ENCODE measurements at regions not wholly inside any gene's neighbourhood (a gene's known extent, or its start where the extent isn't known, plus 50 kb on each side); places are given as distances from the start of the nearest gene placed in this dataset.

DNA sequence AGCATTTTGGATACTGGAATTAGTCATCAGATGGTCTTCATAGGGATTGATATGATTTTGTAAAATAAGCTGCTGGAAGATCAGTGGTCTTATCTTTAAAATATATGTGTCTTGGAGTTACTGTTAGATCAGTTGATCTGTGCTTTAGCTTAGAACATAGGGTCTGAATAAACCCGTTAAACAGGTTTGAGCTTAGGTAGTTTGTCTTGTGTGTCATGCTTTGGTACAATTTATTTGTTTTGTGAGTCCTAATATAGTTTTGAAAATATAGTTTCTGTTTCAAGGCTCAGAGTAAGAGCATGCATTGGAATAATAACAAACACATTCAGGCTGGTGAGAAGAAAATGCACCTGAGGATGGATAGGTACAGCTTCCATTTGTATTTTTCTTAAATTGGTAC, 505.0 kb downstream of the SLC16A7 start:
- Histone ChIP-seq H3K4me3 (no peak overlapping the region), H3K36me3 (no peaks in the 10 kb centered on the region), H3K4me1 (peaks cover 0 to 17% (median 3%) of the 10 kb centered on the region in 3 donors), H3K27ac (peak overlapping the region in 2 of 4 donors; percentile 48 to 55), H3K27me3 (no peaks in the 10 kb centered on the region), H3K9me3 (peaks cover 0 to 7% (median 6%) of the 10 kb centered on the region in 3 donors)
- intact Hi-C loops (cut with DNase I) = no loop called here
- 42 to 44% methylated on average over 1 of the region's 1 CpG for WGBS, 2 donors
- DNase-seq = no peak
- TF ChIP-seq POLR2A (IDR thresholded peaks at IDR 0.05) = no peak
- TF ChIP-seq, protein P1, sequence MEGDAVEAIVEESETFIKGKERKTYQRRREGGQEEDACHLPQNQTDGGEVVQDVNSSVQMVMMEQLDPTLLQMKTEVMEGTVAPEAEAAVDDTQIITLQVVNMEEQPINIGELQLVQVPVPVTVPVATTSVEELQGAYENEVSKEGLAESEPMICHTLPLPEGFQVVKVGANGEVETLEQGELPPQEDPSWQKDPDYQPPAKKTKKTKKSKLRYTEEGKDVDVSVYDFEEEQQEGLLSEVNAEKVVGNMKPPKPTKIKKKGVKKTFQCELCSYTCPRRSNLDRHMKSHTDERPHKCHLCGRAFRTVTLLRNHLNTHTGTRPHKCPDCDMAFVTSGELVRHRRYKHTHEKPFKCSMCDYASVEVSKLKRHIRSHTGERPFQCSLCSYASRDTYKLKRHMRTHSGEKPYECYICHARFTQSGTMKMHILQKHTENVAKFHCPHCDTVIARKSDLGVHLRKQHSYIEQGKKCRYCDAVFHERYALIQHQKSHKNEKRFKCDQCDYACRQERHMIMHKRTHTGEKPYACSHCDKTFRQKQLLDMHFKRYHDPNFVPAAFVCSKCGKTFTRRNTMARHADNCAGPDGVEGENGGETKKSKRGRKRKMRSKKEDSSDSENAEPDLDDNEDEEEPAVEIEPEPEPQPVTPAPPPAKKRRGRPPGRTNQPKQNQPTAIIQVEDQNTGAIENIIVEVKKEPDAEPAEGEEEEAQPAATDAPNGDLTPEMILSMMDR (IDR thresholded peaks at IDR 0.05) = no peak

DNA sequence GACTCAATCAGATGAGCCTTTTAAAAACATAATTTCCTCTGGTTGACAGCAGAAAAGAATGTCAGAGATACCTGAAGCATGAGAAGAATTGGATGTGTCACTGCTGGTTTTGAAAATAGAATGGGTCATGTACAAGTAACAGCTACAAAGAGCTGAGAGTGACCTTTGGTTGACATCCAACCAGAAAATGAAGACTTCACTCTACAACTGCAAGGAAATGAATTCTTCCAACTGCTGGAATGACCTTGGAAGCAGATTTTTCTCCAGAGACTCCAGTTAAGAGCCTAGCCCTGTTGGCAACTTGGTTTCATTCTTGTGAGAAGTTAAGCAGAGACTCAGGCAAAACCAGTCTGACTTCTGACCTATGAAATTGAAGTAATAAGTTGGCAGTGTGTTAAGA, 505.9 kb downstream of the SLC16A7 start:
- no peak for DNase-seq
- H3K4me1 ChIP-seq = peaks cover 0 to 17% (median 3%) of the 10 kb centered on the region in 3 donors
- peaks cover 0 to 7% (median 6%) of the 10 kb centered on the region in 3 donors for H3K9me3 ChIP-seq
- peak overlapping the region in 3 of 4 donors; percentile 22 to 55 (median 48) for H3K27ac ChIP-seq
- H3K36me3 ChIP-seq = no peaks in the 10 kb centered on the region
- no peaks in the 10 kb centered on the region for H3K27me3 ChIP-seq
- intact Hi-C loops (cut with DNase I) = no loop called here
- TF ChIP-seq, protein P1 (IDR thresholded peaks at IDR 0.05) = no peak
- TF ChIP-seq POLR2A (IDR thresholded peaks at IDR 0.05) = no peak
- no peak overlapping the region for H3K4me3 ChIP-seq

DNA sequence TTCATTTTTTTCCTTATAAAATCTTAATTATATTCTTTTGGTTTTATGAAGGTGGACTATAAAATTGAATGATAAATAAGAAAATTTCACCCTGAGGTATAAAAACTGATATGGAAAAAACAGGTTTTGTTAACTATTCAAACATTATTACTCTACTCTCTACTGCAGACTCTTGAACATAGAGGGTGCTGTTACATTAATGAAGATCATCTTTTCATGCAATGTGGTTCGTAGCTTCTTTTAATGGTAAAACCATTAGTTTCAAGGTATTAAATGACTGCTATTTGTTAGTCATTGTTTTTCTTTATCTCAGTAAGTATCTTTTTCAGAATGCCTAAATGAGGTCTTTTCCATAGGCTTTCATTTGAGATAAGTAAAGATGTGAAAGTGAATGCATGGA, 510.4 kb downstream of the SLC16A7 start:
- intact Hi-C loops (cut with DNase I) = no loop called here
- TF ChIP-seq, protein P1 (IDR thresholded peaks at IDR 0.05) = peak in 2 of 6 experiments; percentile 18 to 51
- no peak for TF ChIP-seq POLR2A (IDR thresholded peaks at IDR 0.05)
- peaks cover 0 to 9% (median 3%) of the 10 kb centered on the region in 3 donors for H3K4me1 ChIP-seq
- H3K4me3 ChIP-seq = no peak overlapping the region
- no peaks in the 10 kb centered on the region for H3K36me3 ChIP-seq
- DNase-seq = no peak
- H3K27ac ChIP-seq = no peak overlapping the region
- WGBS, 2 donors = 13 to 27% methylated on average over 1 of the region's 1 CpG
- H3K27me3 ChIP-seq = no peaks in the 10 kb centered on the region
- H3K9me3 ChIP-seq = no peaks in the 10 kb centered on the region

DNA sequence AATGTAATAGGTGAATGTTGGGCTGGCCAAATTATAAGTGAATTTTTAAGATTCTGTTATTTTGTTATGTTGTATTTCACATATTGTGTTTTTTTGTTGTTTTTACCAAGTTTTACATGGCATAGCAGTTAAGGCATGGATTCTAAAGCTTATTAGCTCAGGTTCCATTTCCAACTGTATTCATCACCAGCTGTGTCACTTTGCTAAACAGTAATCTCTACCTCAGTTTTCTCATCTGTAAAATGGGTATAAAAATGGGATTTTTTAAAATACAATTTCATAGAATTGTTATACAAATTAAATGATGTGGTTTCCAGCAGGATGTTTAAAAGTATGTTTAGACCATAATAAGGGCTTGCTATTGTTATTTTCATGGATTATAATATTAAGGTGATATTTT, 512.2 kb downstream of the SLC16A7 start:
- TF ChIP-seq, protein P1 (IDR thresholded peaks at IDR 0.05) = no peak
- TF ChIP-seq POLR2A (IDR thresholded peaks at IDR 0.05) = no peak
- H3K36me3 ChIP-seq = no peaks in the 10 kb centered on the region
- no peaks in the 10 kb centered on the region for H3K4me1 ChIP-seq
- no peaks in the 10 kb centered on the region for H3K27me3 ChIP-seq
- H3K9me3 ChIP-seq = no peaks in the 10 kb centered on the region
- DNase-seq = no peak
- H3K27ac ChIP-seq = no peak overlapping the region
- no peak overlapping the region for H3K4me3 ChIP-seq
- intact Hi-C loops (cut with DNase I) = no loop called here

DNA sequence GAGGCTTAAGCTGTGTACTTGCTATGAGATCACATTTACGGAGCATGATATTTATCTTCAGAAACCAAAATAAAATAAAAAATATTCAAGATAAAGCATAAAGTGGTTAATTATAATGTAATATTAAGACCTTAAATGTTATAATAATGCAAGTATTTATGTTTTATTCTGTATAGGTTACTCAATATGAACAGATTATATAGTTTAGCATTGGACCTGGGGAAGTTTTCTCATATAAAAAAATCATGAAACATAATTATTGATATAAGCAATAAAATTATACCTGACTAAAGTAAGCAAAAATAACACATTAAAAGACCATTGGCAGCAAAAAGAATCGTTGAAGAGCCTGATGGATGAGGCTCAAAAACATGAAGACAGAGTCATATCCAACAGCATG, 516.2 kb downstream of the SLC16A7 start:
- Histone ChIP-seq H3K9me3 (no peaks in the 10 kb centered on the region), H3K36me3 (no peaks in the 10 kb centered on the region), H3K4me1 (no peaks in the 10 kb centered on the region), H3K4me3 (no peak overlapping the region), H3K27me3 (no peaks in the 10 kb centered on the region), H3K27ac (no peak overlapping the region)
- intact Hi-C loops (cut with DNase I) = no loop called here
- no peak for TF ChIP-seq POLR2A (IDR thresholded peaks at IDR 0.05)
- TF ChIP-seq, protein P1 (IDR thresholded peaks at IDR 0.05) = no peak
- whole genome bisulfite sequencing, 2 donors = 77 to 80% methylated on average over 2 of the region's 2 CpGs
- DNase-seq = no peak
